D721Med (cell line): ENCODE measurements at regions not wholly inside any gene's neighbourhood (a gene's known extent, or its start where the extent isn't known, plus 50 kb on each side); places are given as distances from the start of the nearest gene placed in this dataset.
"Not testable (repeated sequence)": the region's sequence is repeated elsewhere in the genome, so short reads cannot be mapped to it uniquely, and the experiment has no call there.

Experiments
- DNase-seq: peaks from one replicate; pipeline ENCODE4 v3.0.0; 2011; ENCODE audit warnings: low spot score; ENCODE audit not compliant: insufficient read length
- FAIRE-seq: peaks from 2 replicates; lab custom pipeline; 2011; peaks lifted over from hg19 to GRCh38; lab: Jason Lieb, UNC
- TF ChIP-seq, protein P1 (sequence below): IDR thresholded peaks from 2 replicates; pipeline ENCODE4 v1.5.1; 2012; ENCODE audit warnings: mild to moderate bottlenecking, control low read depth; ENCODE audit not compliant: insufficient read depth; ENCODE audit errors: missing control alignments

DNA sequence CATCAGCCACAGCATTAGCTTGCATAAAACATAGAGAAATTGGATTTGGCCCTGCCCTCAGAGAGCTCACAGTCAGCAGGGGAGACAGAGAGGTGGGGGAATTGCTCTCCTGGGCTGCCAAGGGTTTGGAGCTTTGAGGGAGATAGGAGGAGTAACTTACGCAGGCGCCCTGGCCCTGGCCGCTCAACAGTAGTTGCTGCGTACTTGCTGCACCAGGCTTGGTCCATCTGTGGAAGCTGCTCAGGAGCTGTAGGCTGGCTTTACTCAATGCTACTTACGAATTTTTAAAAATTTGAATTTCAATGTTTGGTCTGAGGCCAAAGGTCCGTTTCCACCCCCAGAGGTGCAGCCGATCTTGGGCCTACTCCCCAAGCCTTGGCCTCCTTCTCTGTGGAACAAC lies 83.3 kb downstream of the CPZ start:
- DNase-seq (no peak), FAIRE-seq (no peak)
- TF ChIP-seq, protein P1, sequence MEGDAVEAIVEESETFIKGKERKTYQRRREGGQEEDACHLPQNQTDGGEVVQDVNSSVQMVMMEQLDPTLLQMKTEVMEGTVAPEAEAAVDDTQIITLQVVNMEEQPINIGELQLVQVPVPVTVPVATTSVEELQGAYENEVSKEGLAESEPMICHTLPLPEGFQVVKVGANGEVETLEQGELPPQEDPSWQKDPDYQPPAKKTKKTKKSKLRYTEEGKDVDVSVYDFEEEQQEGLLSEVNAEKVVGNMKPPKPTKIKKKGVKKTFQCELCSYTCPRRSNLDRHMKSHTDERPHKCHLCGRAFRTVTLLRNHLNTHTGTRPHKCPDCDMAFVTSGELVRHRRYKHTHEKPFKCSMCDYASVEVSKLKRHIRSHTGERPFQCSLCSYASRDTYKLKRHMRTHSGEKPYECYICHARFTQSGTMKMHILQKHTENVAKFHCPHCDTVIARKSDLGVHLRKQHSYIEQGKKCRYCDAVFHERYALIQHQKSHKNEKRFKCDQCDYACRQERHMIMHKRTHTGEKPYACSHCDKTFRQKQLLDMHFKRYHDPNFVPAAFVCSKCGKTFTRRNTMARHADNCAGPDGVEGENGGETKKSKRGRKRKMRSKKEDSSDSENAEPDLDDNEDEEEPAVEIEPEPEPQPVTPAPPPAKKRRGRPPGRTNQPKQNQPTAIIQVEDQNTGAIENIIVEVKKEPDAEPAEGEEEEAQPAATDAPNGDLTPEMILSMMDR = no peak

DNA sequence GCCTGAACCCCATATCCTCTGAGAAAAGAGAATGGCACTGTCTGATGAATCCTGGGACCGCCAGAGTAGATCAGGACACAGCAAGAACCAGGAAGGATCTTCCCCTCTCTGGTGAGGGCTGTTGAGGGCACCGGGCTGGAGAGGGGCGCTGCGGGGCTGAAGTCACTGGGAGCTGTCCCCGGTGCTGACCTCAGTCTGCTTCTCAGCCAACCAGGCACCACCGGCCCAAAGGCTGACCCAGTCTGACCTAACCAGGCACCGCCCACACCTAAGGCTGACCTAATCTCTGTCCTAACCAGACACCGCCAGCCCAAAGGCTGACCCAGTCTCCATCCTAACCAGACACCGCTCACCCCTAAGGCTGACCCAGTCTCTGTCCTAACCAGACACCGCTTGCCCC lies 82.8 kb downstream of the CPZ start:
- DNase-seq = no peak
- no peak for FAIRE-seq

DNA sequence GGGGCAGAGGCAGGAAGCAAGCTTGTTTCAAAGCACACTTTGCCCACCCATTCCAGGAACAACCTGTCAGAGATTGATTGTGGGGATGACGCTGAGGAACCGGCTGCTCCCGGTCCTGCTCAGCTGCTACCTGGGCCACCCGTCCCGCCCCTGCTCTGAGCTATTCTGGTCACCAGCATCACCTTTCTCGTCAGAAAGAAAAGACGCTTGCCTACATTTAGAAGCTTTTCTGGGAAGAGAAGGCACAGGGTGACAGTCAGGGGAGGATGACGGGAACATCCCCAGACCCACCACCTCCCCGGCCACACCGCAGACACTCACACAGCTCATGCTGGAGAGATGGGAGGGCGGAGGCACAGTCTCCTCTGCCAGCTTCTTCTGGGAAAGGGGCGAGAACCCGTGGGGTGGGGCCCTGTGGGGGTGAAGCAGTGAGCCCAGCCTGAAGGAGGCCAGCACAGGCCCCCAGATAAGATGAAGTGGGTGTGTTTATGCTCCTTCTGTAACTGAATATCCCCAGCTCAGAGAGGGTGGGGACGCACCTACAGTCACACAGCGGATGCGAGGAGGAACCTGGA lies 81.8 kb downstream of the CPZ start:
- TF ChIP-seq, protein P1 = no peak
- DNase-seq = no peak
- no peak for FAIRE-seq

More for the DNA sequence above, 82.8 kb downstream of the CPZ start:
- TF ChIP-seq, protein P1 = no peak

DNA sequence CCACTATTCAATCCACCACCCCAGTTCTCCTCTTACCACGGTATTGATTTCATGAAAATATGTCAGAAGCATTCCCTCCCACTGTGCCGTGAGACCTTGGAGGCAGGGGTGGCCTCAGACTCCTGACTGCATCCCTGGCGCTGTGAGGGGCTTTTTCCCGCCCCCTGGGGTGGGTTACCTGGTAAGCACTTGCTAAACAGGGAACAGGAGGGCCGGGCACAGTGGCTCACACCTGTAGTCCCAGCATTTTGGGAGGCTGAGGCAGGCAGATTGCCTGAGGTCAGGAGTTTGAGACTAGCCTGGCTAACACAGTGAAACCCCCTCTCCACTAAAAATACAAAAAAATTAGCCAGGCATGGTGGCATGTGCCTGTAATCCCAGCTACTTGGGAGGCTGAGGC lies 80.5 kb downstream of the CPZ start:
- DNase-seq, FAIRE-seq: not testable (repeated sequence)

DNA sequence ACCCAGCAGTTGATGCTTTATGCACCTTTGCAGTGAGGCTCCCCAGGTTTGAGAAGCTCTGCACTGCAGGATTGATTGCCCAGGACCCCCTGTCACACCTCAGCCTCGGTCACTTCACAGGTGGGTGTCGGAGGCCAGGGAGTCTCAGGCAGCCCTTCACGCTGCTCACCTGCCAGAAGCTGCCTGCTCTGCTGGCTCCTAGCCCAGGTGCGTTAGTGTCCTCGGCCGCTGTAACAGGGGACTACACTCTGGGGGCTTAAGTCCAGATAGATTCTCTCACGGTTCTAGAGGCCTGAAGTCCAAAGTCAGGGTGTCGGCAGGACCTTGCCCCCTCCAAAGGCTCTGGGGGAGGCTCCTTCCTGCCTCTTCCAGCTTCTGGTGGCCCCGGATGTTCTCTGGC lies 79.9 kb downstream of the CPZ start:
- TF ChIP-seq, protein P1 = no peak
- DNase-seq = no peak
- no peak for FAIRE-seq

DNA sequence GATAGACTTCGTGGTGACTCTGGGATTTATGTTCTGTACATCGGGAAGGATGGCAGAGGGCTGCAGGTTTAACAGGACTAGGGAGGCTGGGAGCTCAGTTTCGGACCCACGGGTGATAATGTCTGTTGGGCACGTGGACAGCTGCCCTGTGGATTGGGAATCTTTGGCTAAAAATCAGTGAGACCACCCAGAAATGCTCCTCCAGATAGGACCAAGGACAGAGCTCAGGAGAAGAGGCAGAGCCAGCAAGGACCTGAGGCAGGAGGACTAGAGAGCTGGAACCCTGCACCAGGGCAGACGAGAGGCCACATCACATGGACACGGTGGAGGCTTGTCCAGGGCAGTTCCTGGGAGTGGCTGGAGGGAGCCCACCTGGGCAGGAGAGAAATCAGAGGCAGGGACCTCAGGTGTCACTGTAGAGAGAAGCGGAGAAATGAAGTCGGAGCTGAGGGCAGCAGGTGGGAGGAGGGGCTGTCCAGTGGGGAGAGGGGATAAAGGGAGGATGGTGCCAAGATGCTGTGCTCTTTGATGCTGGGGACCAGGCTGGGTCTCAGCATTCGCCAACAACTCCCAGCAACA lies 79.2 kb downstream of the CPZ start:
- TF ChIP-seq, protein P1 = no peak
- DNase-seq (no peak), FAIRE-seq (no peak)
